Endothelial cell of umbilical vein (primary cell): ENCODE measurements at regions not wholly inside any gene's neighbourhood (a gene's known extent, or its start where the extent isn't known, plus 50 kb on each side); places are given as distances from the start of the nearest gene placed in this dataset.

Experiments used
- EZH2 ChIP-seq: IDR thresholded peaks from 2 replicates; pipeline ENCODE4 v1.6.1; 2012; ENCODE audit warnings: borderline replicate concordance, low read depth, mild to moderate bottlenecking, moderate library complexity, low read length, inconsistent platforms; ENCODE audit not compliant: severe bottlenecking
- POLR2AphosphoS5 ChIP-seq: IDR thresholded peaks from 2 replicates; pipeline ENCODE4 v1.6.1; 2012; ENCODE audit warnings: low read depth, mild to moderate bottlenecking, control low read depth, low read length, moderate library complexity; ENCODE audit not compliant: insufficient read depth
- TF ChIP-seq, protein P1 (sequence below), 2 donors: IDR thresholded peaks; 1 replicate in 1 of 2; 2 replicates in 1 of 2; pipeline ENCODE4 v1.5.1; 2011; ENCODE audit warnings: low read length in 2 of 2, mild to moderate bottlenecking in 2 of 2, moderate library complexity in 2 of 2, control low read depth in 1 of 2, inconsistent platforms in 1 of 2, low read depth in 1 of 2; ENCODE audit not compliant: insufficient read depth in 1 of 2; ENCODE audit errors: extremely low read depth in 1 of 2

DNA sequence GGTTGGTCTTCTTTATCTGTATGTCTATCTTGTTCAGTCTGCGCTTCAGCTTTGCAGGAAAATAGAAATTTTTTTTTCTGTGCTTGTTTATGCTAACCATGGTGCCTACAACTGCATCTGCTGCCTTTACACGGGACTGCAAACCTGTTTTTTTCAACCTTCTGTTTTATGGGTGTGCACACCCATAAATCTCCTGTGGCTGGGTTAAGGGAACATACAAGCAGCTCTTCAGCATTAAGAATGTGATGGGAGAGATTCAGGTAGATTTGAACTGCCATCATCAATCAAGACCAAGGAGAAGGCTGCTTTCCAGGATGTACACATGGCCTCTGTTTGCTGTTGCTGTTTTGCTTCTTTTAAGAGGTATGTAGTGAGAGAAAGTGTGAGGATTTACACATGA lies 502.9 kb downstream of the ANKRD50 start:
- no peak for TF ChIP-seq EZH2
- no peak for TF ChIP-seq POLR2AphosphoS5
- TF ChIP-seq, protein P1, sequence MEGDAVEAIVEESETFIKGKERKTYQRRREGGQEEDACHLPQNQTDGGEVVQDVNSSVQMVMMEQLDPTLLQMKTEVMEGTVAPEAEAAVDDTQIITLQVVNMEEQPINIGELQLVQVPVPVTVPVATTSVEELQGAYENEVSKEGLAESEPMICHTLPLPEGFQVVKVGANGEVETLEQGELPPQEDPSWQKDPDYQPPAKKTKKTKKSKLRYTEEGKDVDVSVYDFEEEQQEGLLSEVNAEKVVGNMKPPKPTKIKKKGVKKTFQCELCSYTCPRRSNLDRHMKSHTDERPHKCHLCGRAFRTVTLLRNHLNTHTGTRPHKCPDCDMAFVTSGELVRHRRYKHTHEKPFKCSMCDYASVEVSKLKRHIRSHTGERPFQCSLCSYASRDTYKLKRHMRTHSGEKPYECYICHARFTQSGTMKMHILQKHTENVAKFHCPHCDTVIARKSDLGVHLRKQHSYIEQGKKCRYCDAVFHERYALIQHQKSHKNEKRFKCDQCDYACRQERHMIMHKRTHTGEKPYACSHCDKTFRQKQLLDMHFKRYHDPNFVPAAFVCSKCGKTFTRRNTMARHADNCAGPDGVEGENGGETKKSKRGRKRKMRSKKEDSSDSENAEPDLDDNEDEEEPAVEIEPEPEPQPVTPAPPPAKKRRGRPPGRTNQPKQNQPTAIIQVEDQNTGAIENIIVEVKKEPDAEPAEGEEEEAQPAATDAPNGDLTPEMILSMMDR (IDR thresholded peaks at IDR 0.05; ENCODE audit: extremely low read depth in 1 of 2, insufficient read depth in 1 of 2, low read depth in 1 of 2, low read length in 2 of 2) = no peak
